NCI-H748 (cell line): ENCODE measurements at regions not wholly inside any gene's neighbourhood (a gene's known extent, or its start where the extent isn't known, plus 50 kb on each side); places are given as distances from the start of the nearest gene placed in this dataset.

Experiments
- DNase-seq: peaks from one replicate; lab custom pipeline; 2025; ENCODE audit not compliant: unreplicated experiment; lab: John Stamatoyannopoulos, UW

GRCh38 chr3:168197162-168197561 lies 101.4 kb upstream of the GOLIM4 start:
- no peak for DNase-seq

DNA sequence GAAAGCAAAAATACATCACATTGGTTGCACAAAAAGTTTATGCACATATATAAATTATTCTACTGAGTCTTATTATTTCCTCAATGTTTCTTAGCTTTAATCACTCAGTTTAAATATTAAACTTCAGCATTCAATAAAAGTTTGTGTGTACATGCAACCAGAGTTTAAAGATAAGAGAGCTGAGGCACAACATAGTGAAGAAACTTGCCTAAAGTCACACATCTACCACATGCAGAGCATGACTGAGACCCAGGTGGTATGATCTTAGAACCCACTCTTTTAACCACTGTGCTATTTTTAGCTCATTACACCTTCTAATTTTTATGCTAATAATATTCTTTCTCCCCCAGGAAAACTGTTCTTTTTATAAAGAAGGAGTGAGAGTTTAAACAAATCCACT lies 96.1 kb upstream of the GOLIM4 start:
- no peak for DNase-seq

DNA sequence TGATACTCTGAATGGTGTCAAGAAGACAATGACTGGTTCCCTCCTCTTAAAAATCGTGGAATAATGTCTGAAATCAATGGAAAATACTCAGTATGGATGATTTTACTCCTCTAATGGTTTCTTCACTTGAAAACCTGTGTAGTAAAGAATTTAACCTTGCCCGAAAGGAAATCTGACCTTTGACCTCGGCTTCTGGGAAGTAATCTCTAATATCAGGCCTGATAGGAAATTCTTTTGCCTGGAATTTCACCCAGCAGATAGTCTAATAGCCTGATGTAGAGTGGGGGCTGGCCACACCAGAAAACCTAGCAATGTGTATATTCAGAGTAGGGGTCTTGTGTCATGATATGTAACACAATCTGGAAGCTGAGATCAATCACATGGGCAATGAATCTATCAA lies 91.5 kb upstream of the GOLIM4 start:
- DNase-seq = no peak

GRCh38 chr3:168186293-168186983 lies 90.7 kb upstream of the GOLIM4 start:
- DNase-seq = no peak

GRCh38 chr3:168183774-168184173 lies 88.0 kb upstream of the GOLIM4 start:
- DNase-seq = no peak

DNA sequence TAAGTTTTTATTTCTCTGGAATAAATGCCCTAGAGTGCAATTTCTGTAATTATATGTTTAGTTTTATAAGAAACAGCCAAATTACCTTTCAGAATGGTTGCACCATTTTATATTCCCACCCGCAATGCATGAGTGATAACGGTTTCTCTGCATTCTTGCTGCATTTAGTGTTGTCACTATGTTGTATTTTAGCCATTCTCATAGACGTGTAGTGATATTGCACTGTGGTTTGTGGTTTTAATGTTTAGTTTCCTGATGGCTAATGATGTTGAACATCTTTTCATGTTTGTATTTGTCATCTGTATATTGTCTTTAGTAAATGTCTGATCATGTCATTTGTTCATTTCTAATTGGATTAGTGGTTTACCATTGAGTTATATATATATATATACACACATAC lies 73.0 kb upstream of the GOLIM4 start:
- DNase-seq = no peak

GRCh38 chr3:168165390-168166269 lies 69.9 kb upstream of the GOLIM4 start:
- DNase-seq = peak; percentile 38

- DNase-seq = no peak
These were observed 66.4 kb upstream of the GOLIM4 start for GRCh38 chr3:168162172-168162571.

GRCh38 chr3:168161696-168162095 lies 66.0 kb upstream of the GOLIM4 start:
- DNase-seq = no peak

- no peak for DNase-seq
These were observed 62.2 kb upstream of the GOLIM4 start for GRCh38 chr3:168157903-168158302.

DNA sequence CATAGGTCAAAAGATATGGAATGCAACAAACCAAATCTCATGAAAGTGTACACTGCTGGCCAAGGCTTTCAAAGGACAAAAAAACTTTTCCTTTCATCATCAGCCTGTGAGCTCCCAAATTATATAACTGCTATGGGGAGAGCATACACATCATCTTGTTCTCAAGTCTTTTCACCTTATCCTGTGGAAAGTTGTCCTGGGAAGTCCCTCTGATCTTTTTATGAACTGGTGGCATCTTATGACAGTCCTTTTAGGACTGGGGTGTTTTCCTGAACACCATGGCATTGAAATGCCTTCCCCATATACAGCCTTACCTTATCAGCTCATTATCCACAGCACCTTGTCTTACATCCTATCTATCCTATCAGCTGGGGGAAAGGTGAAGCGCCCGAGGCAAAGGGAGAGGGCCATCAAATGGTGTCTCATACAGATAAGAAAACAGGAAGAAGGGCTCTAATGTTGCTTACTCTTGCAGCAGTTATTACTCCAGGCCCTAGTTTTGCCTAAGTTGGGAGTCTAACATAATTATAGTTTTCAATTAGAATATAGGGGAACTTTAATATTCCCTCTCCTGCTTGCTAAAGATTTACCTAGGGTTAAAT lies 61.5 kb upstream of the GOLIM4 start:
- DNase-seq = no peak

DNA sequence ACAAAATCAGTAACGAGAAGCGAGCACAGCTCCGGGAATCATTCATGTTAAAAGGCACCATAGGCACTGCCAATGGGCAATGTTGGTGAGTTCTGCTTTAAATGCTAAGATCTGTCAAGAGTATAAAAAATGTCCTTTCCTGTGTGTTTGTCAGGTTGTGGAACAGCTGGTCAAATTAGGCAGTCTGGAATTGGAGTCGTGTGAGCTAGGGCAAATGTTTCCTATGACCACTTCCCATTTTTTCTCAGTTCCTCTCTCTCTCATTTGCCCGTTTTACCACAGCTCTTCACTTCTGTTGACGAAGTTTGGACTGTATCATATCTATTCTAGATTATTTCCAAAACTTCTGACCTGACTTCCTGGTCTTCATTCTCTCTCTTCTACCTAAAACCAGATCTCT lies 60.8 kb upstream of the GOLIM4 start:
- DNase-seq = no peak

- DNase-seq = no peak
These were observed 59.6 kb upstream of the GOLIM4 start for GRCh38 chr3:168155303-168155702.

DNA sequence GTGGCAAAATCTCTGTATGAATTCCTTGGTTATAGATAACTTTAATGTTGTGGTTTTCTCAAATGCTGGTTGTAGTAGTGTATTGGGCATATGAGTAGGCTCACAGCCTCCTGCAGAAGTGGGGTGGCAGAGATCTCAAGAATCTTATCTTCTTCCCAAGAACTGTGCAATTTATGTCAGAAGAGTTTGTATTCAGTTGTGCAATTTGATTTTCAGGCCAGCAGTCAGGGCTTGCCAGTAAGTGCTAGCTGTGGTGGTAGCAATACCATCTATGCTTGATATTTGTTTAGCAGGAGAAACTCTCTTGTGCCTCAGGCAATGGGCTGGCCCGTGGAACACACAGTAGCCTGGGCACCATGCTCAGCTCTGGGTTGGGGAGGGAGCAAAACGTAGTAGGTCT lies 58.4 kb upstream of the GOLIM4 start:
- no peak for DNase-seq

DNA sequence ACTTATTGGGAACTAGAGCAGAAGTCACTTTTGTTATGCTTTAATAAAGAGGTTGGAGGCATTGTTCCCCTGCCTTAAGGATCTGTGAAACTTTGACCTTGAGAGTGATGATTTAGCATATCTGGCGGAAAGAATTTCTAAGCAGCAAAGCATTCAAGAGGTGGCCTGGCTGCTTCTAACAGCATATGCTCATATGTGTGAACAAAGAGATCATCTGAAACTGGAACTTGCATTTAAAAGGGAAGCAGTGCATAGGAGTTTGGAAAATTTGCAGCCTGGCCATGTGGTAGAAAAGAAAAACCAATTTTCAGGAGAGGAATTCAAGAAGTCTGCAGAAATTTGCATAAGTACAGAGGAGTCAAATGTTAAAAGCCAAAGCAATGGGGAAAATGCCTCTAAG lies 56.4 kb upstream of the GOLIM4 start:
- DNase-seq = no peak
